ENCODE measurements at regions not wholly inside any gene's neighbourhood (a gene's known extent, or its start where the extent isn't known, plus 50 kb on each side); places are given as distances from the start of the nearest gene placed in this dataset.

GRCh38 chr5:12759377-12759776, 855.1 kb upstream of the CTNND2 start:
- H3K18ac ChIP-seq (ENCODE audit: insufficient read length, low read depth, low read length) = no peak overlapping the region
- H3K9me3 Mint-ChIP-seq = no peaks in the 10 kb centered on the region
- no peaks in the 10 kb centered on the region for H4K20me1 ChIP-seq (ENCODE audit: control insufficient read depth, insufficient read depth, insufficient read length)
- no peak overlapping the region for H4K91ac ChIP-seq (ENCODE audit: insufficient read length, low read depth, low read length)
- no peak overlapping the region for H2BK15ac ChIP-seq (ENCODE audit: low read depth, low read length)
- H2BK20ac ChIP-seq (ENCODE audit: low read depth, low read length, poor library complexity, severe bottlenecking) = no peak overlapping the region
- H3K4me2 ChIP-seq (ENCODE audit: insufficient read depth, insufficient read length, low read length) = no peak overlapping the region
- no peaks in the 10 kb centered on the region for H3K4me1 Mint-ChIP-seq
- no peak overlapping the region for H3K23ac ChIP-seq (ENCODE audit: insufficient read length, low read depth, low read length)
- no peaks in the 10 kb centered on the region for H3K23me2 ChIP-seq (ENCODE audit: insufficient read length, low read depth, low read length, poor library complexity, severe bottlenecking)
- TF ChIP-seq CTCF (conservative IDR thresholded peaks at IDR 0.05) = no peak
- H3K9ac ChIP-seq (ENCODE audit: extremely low read depth, insufficient read length, low read length) = no peak overlapping the region
- no peak overlapping the region for H3K56ac ChIP-seq (ENCODE audit: insufficient read length, low read depth, low read length)
- H3K4me3 Mint-ChIP-seq = no peak overlapping the region
- H3T11ph ChIP-seq (ENCODE audit: low read length) = no peak overlapping the region
- H3K27ac Mint-ChIP-seq = no peak overlapping the region
- H3K9me3 ChIP-seq (ENCODE audit: control insufficient read depth, low read depth, low read length) = no peaks in the 10 kb centered on the region
- H3K27me3 Mint-ChIP-seq (ENCODE audit: low read depth) = no peaks in the 10 kb centered on the region
- DNase-seq = no peak
- H4K5ac ChIP-seq (ENCODE audit: insufficient read length, low read depth, low read length) = no peak overlapping the region
- H2BK120ac ChIP-seq (ENCODE audit: low read depth, low read length, poor library complexity, severe bottlenecking) = no peak overlapping the region
- H2BK5ac ChIP-seq (ENCODE audit: insufficient read length, low read length) = no peak overlapping the region
- H3K4me1 ChIP-seq (ENCODE audit: insufficient read depth, low read length) = no peaks in the 10 kb centered on the region
- H2AFZ ChIP-seq (ENCODE audit: low read length) = no peak overlapping the region
- H3K79me2 ChIP-seq (ENCODE audit: insufficient read depth, low read length) = no peaks in the 10 kb centered on the region
- H3K79me1 ChIP-seq (ENCODE audit: insufficient read depth, low read depth, low read length, poor library complexity, severe bottlenecking) = no peaks in the 10 kb centered on the region
- no peaks in the 10 kb centered on the region for H3K36me3 Mint-ChIP-seq (ENCODE audit: insufficient read depth in 1 of 3, low read depth in 3 of 3)
- H3K4ac ChIP-seq (ENCODE audit: low read depth, low read length) = no peak overlapping the region
- no peak overlapping the region for H3K14ac ChIP-seq (ENCODE audit: insufficient read depth, low read length)
- H4K8ac ChIP-seq (replicated peaks; ENCODE audit: insufficient read length, low read depth, low read length) = no peak overlapping the region
- H2AK5ac ChIP-seq (ENCODE audit: insufficient read length, low read length) = no peak overlapping the region
- no CpG with 5 or more reads among the region's 2 CpGs for WGBS (ENCODE audit: extremely low coverage, insufficient read length, low lambda C conversion rate)
- H3K27me3 ChIP-seq (ENCODE audit: insufficient read depth, low read length) = no peaks in the 10 kb centered on the region
- H2BK12ac ChIP-seq (ENCODE audit: insufficient read length, low read depth, low read length) = no peak overlapping the region
- no peak overlapping the region for H3K27ac ChIP-seq (ENCODE audit: insufficient read length, low read depth, low read length)
